ENCODE measurements at regions not wholly inside any gene's neighbourhood (a gene's known extent, or its start where the extent isn't known, plus 50 kb on each side); places are given as distances from the start of the nearest gene placed in this dataset.
"Not testable (repeated sequence)": the region's sequence is repeated elsewhere in the genome, so short reads cannot be mapped to it uniquely, and the experiment has no call there.

DNA sequence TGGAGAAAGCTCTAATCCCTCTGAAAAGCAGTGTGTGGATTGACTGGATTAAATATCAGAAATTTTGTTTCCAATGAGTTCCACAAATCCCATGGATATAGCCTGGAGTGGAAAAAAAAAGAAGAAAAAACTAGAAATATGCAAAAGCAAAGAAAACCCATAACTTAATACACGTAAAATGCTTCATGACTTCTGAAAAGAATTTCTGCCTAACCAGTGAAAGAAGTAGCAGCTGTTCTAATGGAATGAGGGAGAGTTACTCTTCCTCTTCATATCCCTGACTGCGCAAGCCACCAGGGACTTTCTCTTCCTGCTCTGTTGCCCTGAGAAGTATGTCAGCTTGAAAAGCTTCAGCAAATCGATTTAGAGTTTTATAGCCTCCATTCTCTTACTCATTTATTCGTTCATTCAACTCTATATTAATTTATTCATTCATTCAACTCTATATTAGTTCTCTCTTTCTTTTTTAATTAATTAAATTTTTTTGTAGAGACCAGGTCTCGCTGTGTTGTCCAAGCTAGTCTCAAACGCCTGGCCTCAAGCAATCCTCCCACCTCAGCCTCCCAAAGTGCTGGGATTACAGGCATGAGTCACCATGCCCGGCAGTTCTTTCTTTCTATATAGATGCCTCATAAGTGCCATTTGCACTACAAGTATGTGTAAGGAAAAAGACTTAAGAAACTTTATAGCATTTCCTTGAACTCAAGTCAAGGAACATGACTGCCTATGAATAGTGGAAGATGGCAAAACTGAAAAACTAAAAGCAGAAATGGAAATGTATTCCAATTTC lies 447.3 kb upstream of the NRP1 start:
- no peak for DNase-seq (ENCODE audit: low read depth)

DNA sequence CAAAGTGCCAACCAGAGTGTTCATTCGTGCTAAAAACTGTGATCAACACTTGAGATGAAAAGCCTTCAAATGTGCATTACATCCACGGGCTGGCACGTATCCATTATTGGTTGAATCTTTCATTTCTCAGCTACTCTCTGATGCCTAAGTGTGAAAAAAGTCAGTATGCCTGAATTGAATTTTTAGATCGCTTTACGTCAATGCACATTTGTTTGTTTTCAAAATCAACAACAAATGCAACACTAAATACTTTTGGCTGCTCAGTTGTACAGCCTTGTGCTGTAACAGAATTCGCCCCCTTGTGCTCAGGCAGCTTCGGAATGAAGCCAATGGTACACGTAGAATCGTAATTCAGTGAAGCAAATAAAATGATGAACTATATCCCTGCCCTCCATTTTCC lies 446.5 kb upstream of the NRP1 start:
- DNase-seq (ENCODE audit: low read depth) = no peak

DNA sequence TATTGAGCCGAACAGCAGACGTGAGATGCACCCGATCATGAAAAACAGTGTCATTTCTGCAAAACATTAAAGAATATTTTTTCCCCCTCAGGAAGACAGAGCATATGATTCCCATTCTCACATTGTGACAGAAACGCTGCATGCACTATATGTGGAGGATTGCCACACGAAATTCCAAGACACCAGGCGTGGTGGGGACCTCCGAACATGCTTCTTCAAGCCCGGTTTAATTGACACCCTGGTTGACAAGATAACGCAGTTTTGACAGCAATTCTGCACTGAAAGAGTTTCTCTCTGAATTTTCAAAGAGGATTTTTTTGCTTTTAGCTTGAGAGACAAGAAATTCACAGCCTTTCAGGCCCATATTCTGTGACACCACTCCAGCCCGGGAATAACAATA lies 442.8 kb upstream of the NRP1 start:
- no peak for DNase-seq (ENCODE audit: low read depth)

DNA sequence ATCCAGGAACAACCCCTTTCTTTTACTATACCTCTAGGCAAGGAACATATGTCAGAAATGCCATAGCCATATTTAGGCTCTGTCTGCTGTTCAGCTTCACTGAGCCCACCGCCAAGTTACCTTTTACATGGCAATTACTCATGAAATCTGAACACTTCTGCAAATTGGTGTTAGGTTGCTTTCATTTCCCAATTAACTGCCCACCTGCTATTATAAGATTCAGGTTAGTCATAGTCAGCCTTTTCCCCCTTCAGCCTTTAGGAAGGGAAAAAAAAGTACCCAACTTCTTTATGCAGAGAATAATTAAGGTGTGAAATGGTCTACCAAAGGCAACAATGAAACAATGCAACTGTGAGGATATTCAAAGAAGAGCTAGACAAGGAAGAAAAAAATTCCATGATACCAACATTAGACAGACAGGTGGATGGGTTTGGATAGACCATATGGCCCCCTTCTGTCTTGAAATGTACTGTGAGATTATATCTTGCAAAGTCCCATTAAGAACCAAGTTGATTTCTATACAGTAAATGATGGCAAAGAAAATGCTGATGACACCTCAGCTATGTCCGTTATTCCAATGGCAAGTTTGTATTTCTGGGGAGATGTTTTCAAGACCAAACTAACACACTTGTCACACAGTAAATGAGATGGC lies 442.1 kb upstream of the NRP1 start:
- no peak for DNase-seq (ENCODE audit: low read depth)

DNA sequence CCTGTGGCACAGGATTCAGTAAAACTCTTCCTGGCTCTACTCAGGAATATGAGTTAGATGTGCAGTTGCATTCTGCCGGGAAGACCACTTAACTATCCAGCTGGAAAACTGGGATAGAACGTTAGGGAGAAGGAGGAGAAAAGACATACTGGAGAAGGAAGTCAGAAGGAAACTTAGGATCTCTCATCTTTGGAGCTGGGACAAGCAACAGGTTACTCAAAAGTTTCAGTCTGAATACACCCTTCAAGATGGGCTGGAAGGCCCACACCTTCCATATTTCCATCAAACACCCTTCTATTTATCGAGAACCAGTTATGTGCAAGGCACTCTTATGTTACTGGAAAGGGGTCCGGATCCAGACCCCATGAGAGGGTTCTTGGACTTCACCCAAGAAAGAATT lies 440.4 kb upstream of the NRP1 start:
- no peak for DNase-seq (ENCODE audit: low read depth)

DNA sequence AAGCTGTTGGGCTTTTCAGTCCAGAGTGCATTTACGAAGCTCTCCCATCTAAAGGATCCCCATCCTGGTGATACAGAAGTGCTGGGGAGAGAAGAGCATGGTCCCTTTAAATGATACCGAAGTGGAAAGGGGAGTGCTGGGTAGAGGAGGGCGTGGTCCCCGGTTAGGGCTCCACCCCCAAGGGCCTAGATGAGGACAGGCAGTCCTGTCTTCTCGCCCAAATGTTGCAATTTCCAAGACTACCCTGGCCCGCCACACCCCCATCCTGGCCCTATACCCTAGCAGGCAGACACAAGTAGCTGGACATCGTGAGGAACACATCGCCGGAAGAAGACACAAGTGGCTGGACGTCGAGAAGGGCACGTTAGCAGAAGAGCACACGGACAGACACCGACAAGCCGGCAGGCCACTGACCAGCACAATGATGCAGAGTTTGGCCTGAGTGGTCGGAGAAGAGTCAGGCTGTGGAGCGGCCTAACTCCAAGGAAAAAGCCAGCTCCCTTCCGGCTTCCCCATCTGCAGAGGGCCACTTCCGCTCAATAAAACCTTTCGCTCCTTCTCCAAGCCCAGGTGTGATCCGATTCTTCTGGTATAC lies 439.5 kb upstream of the NRP1 start:
- DNase-seq (ENCODE audit: low read depth) = no peak

DNA sequence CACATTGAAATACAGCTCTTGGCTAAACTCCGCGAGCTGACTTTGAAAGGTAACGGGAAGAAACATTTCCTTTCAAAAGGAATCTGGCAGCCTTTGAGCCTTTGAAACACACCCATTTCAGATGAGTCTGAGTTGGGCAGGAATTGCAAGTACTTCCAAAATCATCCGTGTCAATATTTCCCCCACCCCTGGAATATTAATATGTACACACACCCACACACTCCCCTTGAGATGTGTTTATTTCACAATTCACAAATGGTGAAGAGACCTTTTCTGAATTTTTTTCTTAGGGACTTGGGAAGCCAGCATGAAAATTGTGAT lies 438.7 kb upstream of the NRP1 start:
- DNase-seq (ENCODE audit: low read depth) = no peak

DNA sequence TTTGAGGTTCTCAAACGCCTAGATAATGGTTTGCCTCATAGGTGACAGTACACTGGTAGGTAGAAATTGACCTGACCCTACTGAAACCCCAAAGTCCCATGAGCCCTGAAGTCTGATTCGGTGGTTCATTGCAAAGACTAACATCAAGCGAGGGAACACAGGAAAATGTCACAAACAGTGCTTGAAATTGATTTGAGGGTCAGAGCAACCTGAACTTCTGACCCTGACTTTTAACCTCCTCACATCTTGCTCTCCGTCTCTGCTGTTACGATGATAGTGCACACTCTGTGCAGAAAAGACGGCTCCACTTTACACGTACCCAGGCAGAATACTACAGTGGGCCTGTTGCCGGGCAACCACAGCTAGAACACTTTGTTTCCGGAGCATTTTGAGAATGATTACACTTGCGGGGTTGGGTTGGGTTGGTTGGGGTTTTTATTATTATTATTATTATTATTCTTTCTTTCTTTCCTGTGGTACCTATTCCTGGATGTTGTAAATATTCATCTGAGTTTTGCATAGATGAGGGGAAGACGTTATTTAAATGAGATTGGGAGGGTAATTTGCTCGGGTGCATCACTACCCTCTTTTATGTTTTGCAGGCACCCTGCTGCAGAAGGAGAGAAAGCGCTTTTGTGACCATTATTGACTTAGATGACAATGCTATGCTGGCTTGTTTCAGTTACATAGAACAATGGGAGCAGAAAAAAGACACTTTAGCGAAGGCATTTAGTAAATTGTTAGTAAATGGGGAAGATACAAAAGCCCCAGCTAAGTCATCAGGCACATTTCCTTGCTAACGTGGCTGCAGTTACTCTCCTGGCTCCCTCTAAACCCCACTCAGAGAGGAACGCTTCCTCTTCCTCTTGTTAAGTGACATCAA lies 438.1 kb upstream of the NRP1 start:
- no peak for DNase-seq (ENCODE audit: low read depth)

DNA sequence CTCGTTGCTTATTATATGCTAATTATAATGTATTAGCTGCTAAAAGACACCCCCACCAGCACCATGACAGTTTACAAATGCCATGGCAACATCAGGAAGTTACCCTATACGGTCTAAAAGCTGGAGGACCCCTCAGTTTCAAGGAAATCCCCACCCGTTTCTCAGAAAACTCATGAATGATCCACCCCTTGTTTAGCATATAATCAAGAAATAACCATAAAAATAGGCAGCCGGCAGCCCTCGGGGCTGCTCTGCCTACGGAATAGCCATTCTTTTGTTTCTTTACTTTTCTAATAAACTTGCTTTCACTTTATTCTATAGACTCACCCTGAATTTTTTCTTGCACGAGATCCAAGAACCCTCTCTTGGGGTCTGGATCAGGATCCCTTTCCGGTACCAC lies 437.4 kb upstream of the NRP1 start:
- DNase-seq (ENCODE audit: low read depth) = not testable (repeated sequence)

DNA sequence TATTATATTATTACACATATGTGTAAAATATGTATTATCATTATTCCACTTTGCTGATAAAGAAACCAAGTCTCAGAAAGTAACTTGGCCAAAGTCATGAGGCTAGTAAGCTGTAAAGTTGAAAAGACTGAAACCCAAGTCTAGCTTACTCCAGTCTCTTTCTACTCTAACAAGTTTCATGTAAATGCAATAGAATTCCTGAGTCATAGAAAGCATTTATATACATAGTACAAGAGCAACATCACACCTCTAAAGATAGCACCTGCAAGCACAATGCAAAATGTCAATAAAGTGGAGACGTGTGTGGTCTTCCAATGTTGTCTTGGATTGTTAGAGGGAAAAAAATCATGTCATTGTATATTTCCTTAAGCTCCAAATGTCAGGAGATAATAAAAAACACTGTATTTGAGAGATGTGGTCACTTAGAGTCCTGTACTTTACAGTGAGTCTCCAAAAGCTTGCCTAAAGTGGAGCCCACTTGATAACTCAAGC lies 430.3 kb upstream of the NRP1 start:
- DNase-seq (ENCODE audit: low read depth) = no peak

DNA sequence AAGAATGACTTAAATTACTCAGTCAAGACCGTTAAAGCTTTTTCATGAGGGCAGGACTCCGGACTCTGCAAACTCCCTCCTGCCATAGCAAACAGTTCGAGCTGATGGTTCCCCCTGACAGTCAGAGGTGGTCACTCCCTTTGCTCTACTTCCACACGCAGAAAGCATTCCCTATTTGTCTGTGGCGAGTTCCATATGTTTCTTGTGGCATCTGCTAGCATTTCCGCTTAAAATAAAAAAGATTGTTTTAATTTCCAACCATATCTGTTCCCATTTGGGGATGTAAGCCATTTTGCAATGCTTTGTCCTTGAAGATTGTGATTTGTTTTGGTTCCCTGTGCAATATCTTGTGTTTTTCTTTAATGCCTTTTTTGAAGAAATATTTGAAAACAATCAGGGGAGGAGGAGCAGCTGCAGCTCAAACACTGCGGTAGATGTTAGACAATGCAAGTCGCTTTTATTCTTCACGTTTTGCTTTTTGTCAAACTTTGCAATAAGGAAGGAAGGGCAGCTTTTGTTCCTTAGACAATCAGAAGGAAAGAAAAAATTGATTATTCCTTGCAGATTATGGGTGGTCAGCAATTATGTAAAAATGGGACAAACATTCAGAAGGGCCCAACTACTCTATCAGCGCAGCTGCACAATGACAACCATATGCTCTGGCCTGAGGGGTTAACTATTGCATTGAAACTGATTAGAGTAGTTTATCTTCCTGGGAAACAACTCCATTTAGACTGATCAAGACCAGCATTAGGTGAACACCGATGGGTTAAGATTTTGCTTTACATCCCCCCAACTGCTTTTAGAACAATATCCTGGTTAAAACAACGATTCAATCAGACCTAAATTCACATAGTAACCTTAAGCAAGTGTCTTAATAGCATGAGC lies 425.8 kb upstream of the NRP1 start:
- no peak for DNase-seq (ENCODE audit: low read depth)

DNA sequence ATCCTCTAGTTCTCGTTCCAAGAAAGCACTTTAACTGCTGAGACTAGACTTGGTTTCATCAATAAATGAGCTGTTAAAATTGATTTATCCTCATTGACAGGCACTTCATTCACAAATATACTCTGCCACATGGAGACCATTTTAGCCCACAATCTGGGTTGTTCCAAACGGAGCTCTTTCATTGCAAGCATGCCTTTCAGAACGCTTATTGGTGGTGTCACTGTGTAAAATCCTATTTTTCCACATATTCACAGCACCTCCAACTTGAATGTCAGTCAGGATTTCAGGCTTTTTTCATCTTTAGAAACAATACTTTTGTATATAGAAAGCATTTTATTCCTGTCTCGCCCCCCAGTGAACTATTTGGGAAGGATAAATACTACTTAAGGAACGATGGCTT lies 424.7 kb upstream of the NRP1 start:
- no peak for DNase-seq (ENCODE audit: low read depth)

DNA sequence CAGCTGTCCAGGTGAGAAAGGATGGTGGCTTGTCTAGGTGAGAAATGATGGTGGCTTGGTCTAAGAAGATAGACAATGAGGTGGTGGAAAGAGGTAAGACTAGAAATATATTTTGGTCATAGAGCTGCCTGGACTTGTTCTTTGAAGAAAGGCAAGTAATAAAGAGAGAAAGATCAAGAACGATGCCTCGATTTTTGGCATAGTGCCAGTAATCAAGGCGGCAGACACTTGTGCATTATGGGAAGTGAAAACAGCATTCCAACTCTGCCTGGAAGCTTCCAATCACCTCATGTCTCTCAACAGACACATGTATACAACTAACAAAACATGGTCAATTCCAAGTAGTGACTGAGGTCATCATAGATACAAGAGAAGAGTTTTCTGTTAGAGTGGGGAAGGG lies 423.8 kb upstream of the NRP1 start:
- no peak for DNase-seq (ENCODE audit: low read depth)

DNA sequence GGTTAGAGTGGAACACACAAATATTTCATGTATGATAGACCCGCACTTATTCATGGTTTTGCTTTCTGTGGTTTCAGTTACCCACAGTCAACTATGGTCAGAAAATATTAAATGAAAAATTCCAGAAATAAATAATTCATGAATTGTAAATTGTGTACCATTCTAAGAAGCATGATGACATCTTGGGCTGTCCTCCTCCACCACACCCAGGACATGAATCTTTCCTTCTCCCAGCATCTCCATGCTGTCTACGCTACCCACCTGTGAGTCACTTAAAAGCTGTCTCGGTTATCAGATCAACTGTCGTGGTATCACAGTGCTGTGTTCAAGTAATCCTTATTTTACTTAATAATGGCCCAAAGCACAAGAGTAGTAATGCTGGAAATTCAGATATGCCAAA lies 419.6 kb upstream of the NRP1 start:
- no peak for DNase-seq (ENCODE audit: low read depth)

DNA sequence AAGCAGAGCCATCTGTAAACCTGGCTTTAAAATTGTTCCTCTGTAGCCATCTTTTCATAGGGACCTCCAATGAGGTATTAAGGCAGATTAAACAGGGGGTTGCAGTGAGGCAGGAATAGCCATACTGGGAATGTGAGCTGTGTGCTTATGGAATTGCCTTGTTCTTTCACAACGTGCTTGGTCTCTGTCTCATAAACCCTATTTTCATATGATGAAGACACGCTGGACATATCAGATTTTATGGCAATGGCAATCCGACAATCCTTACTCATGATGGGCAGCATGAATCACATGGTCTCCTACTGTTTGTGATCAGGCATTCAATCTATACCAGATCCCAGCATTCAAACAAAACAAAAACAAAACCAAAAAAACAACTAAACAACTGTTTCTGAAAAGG lies 418.9 kb upstream of the NRP1 start:
- DNase-seq (ENCODE audit: low read depth) = no peak

DNA sequence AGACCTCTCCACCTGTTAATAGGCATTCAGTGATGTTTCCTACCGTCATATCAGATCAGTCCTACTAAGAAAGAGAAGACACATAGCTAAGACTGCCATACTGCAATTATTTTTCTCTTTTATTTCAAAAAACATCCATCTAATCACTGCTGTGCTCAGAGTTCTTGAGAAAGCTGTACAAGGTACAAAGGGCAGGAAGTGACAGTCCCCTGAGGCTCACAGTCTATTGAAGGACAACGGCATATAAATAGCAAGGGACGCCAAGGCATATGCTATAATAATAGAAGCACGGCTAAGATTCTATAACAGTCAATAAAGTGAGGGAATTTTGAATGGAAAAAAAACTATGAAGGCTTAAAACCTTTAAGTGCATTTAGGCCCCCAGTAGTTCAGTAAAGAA lies 415.3 kb upstream of the NRP1 start:
- no peak for DNase-seq (ENCODE audit: low read depth)

DNA sequence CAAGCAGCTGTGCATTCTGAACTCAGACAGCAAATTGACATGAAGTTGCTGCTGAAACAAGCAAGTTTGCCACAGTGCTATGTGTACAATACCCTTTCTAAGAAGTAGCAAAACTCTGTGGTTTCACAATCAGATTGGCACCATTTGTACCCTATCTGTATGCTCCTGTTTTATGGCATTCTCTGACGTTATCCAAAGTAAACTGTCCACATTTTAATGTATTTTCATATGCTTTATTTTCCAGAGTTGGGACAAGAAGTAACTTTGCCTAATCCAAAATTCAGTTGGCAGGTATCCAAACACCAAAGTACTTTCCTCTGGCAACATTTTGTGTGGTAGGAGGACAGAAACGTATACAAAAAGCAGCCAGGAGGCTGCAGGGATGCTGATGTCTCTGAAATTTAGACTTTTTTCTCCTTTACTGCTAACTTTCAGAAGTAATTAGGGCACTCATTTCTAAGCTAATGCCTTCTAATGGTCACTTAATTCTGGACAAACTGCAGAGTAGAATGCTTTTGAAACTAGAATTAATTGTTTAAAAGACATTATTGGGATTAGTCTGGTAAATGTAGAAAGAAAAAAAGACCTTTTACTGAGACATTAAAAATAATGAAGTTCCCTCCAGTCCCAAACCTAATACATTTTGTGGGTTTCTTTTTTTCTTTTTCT lies 414.7 kb upstream of the NRP1 start:
- DNase-seq (ENCODE audit: low read depth) = no peak

DNA sequence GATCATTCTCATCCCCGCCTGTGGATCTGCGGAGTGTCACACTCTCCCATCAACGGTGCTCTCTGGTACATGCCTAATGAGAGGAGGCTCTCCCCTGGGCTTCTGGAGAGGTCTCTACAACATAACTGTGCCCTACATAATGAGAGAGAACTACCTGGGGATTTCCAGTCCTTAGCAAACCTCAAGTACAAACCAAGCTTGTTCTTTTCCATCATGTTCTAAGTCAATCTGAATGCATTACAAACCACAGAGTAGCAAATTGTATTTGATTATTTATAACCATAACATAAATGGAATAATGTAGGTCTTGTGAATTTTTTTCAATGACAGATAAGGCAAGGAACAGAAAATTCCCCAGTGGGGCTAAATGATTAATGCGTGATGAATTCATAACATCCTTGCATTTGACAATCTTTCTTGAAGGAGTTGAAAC lies 412.4 kb upstream of the NRP1 start:
- DNase-seq (ENCODE audit: low read depth) = no peak

DNA sequence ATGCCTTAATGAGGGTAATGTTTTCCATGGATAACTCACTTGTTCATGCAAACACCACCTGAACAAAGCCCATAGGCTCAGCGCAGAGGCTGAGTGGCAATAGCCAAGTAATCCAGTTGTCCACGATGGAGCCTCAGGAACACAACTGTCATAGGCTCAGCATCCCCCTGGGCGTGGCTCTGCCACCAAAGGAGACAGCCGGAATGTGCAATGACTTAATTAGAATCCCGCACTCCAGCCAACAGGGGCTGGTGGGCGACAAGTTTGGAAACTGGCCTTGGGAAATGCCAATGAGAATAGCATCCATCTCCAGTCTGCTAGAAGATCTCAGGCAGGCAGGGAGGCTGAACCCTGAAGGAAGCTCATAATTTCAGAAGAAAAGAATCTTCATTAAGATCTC lies 411.7 kb upstream of the NRP1 start:
- no peak for DNase-seq (ENCODE audit: low read depth)

DNA sequence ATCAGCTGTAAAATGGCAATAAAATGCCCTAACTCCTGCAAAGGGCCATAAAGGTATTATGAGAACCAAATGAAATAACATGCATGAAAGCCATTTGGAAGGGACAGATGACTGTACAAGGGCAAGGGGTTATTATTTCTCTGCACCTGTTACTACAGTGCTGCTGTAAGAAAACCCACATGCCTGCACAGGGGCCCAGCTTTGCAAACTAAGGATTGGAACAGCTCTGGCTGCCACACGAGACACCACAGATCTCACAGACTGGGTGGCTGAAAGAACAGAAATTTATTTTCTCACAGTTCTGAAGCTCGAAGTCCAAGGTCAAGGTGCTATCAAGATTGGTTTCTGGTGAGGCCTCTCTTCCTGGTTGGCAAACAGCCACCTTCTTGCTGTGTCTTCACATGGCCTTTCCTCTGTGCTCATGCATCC lies 409.0 kb upstream of the NRP1 start:
- no peak for DNase-seq (ENCODE audit: low read depth)

DNA sequence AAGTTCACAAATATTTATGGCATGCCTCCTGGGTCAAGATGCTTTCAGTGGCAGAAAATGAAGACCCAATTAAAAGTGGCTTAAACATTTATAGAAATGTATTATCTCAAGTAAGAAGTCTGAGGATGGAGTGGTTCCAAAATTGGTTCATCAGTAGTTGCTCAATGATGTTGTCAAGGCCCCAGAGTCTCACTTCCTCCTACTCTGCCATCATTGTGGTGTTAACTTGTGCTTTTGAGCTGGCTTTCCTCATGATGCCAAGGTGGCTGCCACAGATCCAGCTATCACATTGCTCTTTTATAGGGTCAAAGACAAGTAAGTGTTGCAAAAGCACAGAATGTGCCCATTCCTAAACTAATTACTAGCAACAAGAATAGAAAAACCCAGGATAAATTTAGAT lies 404.6 kb upstream of the NRP1 start:
- DNase-seq (ENCODE audit: low read depth) = no peak
